ENCODE measurements at regions not wholly inside any gene's neighbourhood (a gene's known extent, or its start where the extent isn't known, plus 50 kb on each side); places are given as distances from the start of the nearest gene placed in this dataset.

GRCh38 chr9:85263288-85263687 lies 478.5 kb downstream of the AGTPBP1 start:
- POLR2A ChIA-PET = no interaction called here
- no peak overlapping the region for H3K4me3 Mint-ChIP-seq
- H3K9me3 Mint-ChIP-seq = no peaks in the 10 kb centered on the region

DNA sequence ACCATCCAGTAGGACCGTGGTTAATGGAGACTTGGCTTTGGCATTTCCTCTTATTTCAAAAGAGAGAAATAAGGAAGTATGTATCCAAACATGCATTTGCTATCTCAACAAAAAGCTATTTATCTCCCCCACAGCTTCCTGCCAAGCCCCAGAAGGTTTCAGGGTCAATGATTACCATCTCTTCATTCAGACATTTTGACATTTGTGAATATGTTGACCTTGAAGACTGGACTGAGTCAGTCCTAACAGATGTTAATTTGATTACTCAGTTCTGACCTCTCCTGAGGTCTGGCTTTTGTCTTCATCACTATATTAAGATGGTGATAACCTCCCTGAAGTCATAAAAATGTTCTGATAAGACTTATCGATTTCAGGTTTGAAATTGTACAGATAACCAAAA lies 479.4 kb downstream of the AGTPBP1 start:
- ChIA-PET CTCF (no interaction called here), POLR2A (no interaction called here)
- no peak for ATAC-seq
- no peaks in the 10 kb centered on the region for H3K4me1 Mint-ChIP-seq (ENCODE audit: low read depth)
- no peaks in the 10 kb centered on the region for H3K36me3 Mint-ChIP-seq (ENCODE audit: low read depth)
- no peak overlapping the region for H3K4me3 Mint-ChIP-seq
- TF ChIP-seq, protein P1, sequence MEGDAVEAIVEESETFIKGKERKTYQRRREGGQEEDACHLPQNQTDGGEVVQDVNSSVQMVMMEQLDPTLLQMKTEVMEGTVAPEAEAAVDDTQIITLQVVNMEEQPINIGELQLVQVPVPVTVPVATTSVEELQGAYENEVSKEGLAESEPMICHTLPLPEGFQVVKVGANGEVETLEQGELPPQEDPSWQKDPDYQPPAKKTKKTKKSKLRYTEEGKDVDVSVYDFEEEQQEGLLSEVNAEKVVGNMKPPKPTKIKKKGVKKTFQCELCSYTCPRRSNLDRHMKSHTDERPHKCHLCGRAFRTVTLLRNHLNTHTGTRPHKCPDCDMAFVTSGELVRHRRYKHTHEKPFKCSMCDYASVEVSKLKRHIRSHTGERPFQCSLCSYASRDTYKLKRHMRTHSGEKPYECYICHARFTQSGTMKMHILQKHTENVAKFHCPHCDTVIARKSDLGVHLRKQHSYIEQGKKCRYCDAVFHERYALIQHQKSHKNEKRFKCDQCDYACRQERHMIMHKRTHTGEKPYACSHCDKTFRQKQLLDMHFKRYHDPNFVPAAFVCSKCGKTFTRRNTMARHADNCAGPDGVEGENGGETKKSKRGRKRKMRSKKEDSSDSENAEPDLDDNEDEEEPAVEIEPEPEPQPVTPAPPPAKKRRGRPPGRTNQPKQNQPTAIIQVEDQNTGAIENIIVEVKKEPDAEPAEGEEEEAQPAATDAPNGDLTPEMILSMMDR (IDR thresholded peaks at IDR 0.05) = no peak
- peaks cover 8% of the 10 kb centered on the region for H3K27me3 Mint-ChIP-seq
- no peak overlapping the region for H3K27ac Mint-ChIP-seq
- intact Hi-C loops (cut with micrococcal nuclease) = no loop called here
- no peak for DNase-seq
- no peaks in the 10 kb centered on the region for H3K9me3 Mint-ChIP-seq

More at GRCh38 chr9:85263288-85263687, 478.5 kb downstream of the AGTPBP1 start:
- Mint-ChIP-seq H3K36me3 (ENCODE audit: low read depth) (no peaks in the 10 kb centered on the region), H3K4me1 (ENCODE audit: low read depth) (no peaks in the 10 kb centered on the region), H3K27ac (no peak overlapping the region), H3K27me3 (peaks cover 8% of the 10 kb centered on the region)
- TF ChIP-seq, protein P1 (IDR thresholded peaks at IDR 0.05) = no peak
- DNase-seq (no peak), ATAC-seq (no peak)
- CTCF ChIA-PET = no interaction called here
- intact Hi-C loops (cut with micrococcal nuclease) = no loop called here

- peaks cover 2% of the 10 kb centered on the region for H3K9me3 Mint-ChIP-seq
- no peaks in the 10 kb centered on the region for H3K36me3 Mint-ChIP-seq (ENCODE audit: low read depth)
- no peak for ATAC-seq
- H3K4me1 Mint-ChIP-seq (ENCODE audit: low read depth) = no peaks in the 10 kb centered on the region
- DNase-seq = no peak
- H3K27me3 Mint-ChIP-seq = peaks cover 8% of the 10 kb centered on the region
- TF ChIP-seq, protein P1 (IDR thresholded peaks at IDR 0.05) = no peak
- CTCF ChIA-PET = no interaction called here
- H3K4me3 Mint-ChIP-seq = no peak overlapping the region
- POLR2A ChIA-PET = no interaction called here
- H3K27ac Mint-ChIP-seq = no peak overlapping the region
- intact Hi-C loops (cut with micrococcal nuclease) = no loop called here
Observed at GRCh38 chr9:85260275-85260845, 481.4 kb downstream of the AGTPBP1 start.

- CTCF ChIA-PET = interaction anchor here (1.0 to 2.5 kb wide), 3 partner anchors 561 to 863 kb away, joined by 3 to 9 read pairs (median 3); no protein-coding TSS in a partner anchor
- Mint-ChIP-seq H3K36me3 (ENCODE audit: low read depth) (no peaks in the 10 kb centered on the region), H3K4me3 (no peak overlapping the region), H3K9me3 (peaks cover 3% of the 10 kb centered on the region), H3K27ac (no peak overlapping the region), H3K27me3 (peaks cover 10% of the 10 kb centered on the region), H3K4me1 (ENCODE audit: low read depth) (no peaks in the 10 kb centered on the region)
- TF ChIP-seq, protein P1 (IDR thresholded peaks at IDR 0.05) = peak; percentile 45
- POLR2A ChIA-PET = no interaction called here
- peak; percentile 70 for ATAC-seq
- intact Hi-C loops (cut with micrococcal nuclease) = no loop called here
- peak; percentile 39 for DNase-seq
Observed at GRCh38 chr9:85258823-85259370, 482.9 kb downstream of the AGTPBP1 start.

- ChIA-PET CTCF (interaction anchor here (1.0 to 2.5 kb wide), 4 partner anchors 167 to 862 kb away, joined by 3 to 9 read pairs (median 3); no protein-coding TSS in a partner anchor), POLR2A (no interaction called here)
- Mint-ChIP-seq H3K27me3 (peaks cover 10% of the 10 kb centered on the region), H3K36me3 (ENCODE audit: low read depth) (no peaks in the 10 kb centered on the region), H3K27ac (no peak overlapping the region), H3K4me1 (ENCODE audit: low read depth) (no peaks in the 10 kb centered on the region), H3K4me3 (no peak overlapping the region), H3K9me3 (peaks cover 3% of the 10 kb centered on the region)
- intact Hi-C loops (cut with micrococcal nuclease) = no loop called here
- DNase-seq (no peak), ATAC-seq (no peak)
- TF ChIP-seq, protein P1 (IDR thresholded peaks at IDR 0.05) = no peak
Observed at GRCh38 chr9:85258236-85258635, 483.5 kb downstream of the AGTPBP1 start.
